HepG2 (cell line): ENCODE measurements at regions not wholly inside any gene's neighbourhood (a gene's known extent, or its start where the extent isn't known, plus 50 kb on each side); places are given as distances from the start of the nearest gene placed in this dataset.

ENCODE experiments used
- ATAC-seq: fragments of 200-7000 bp; cut with Tn5 transposase; 3 replicates; pipeline ENCODE4 v1.9.1; 2020; ENCODE audit warnings: mild to moderate bottlenecking, moderate library complexity
- BruUV-seq: library from RNA; stranded (reverse); fragments of 400-500 nt; replicated peaks from 2 replicates; lab custom pipeline; 2021; lab: Mats Ljungman, UMichigan
- CTCF ChIA-PET: fragments of 300-600 bp; formaldehyde crosslinking; extraction: SDS; loops from one replicate; lab custom pipeline; 2021; ENCODE audit warnings: low total read pairs, inconsistent platforms, low intra/inter-chr PET ratio; lab: Yijun Ruan, JAX
- POLR2A ChIA-PET: fragments of 350-600 bp; sonication (Branson Sonifier 250); formaldehyde crosslinking; loops from one replicate; lab custom pipeline; 2020; ENCODE audit warnings: antibody characterized with exemption, inconsistent platforms; lab: Yijun Ruan, JAX
- DNase-seq: peaks from one replicate; pipeline ENCODE4 v3.0.0-alpha.2; 2015; ENCODE audit warnings: low spot score
- FAIRE-seq: peaks from 3 replicates; lab custom pipeline; 2011; peaks lifted over from hg19 to GRCh38; lab: Jason Lieb, UNC
- H2AFZ ChIP-seq: one replicate; pipeline ENCODE4 v1.6.1; 2011; ENCODE audit warnings: low read length, inconsistent platforms
- H3K27ac ChIP-seq: fragments of 300-600 bp; 3 replicates; pipeline ENCODE4 v1.8.0; 2011; ENCODE audit warnings: mixed run types, mild to moderate bottlenecking, mixed read lengths, low read length, inconsistent platforms; ENCODE audit not compliant: insufficient read depth; ENCODE audit errors: extremely low read length
- H3K27me3 ChIP-seq, 2 experiments: fragments of 200-600 bp in 1 of 2; 2 replicates in 1 of 2; 3 replicates in 1 of 2; pipeline versions ENCODE4 v1.6.0 to v1.8.0; 2011; ENCODE audit warnings: low read length in 2 of 2, mild to moderate bottlenecking in 2 of 2, moderate library complexity in 2 of 2, inconsistent platforms in 1 of 2; ENCODE audit not compliant: insufficient read depth in 2 of 2, control insufficient read depth in 1 of 2
- H3K36me3 ChIP-seq, 2 experiments: fragments of 200-600 bp in 1 of 2; replicated peaks in 1 of 2; 2 replicates in 1 of 2; 3 replicates in 1 of 2; pipeline versions ENCODE4 v1.5.1 to v1.8.0; 2011; ENCODE audit warnings: low read length in 2 of 2, inconsistent platforms in 1 of 2; ENCODE audit not compliant: insufficient read depth in 2 of 2, control insufficient read depth in 1 of 2
- H3K4me1 ChIP-seq: 2 replicates; pipeline ENCODE4 v1.5.1; 2012; ENCODE audit warnings: low read length, inconsistent platforms; ENCODE audit not compliant: insufficient read depth
- H3K4me2 ChIP-seq: 2 replicates; pipeline ENCODE4 v1.6.0; 2011; ENCODE audit warnings: low read depth, low read length, inconsistent platforms
- H3K4me3 ChIP-seq, 3 experiments: fragments of 200-600 bp in 1 of 3; sonication (generic), shearing (Covaris generic) in 1 of 3; replicated peaks in 1 of 3; 2 replicates each; pipeline ENCODE4 v1.5.1; 2011 to 2016; ENCODE audit warnings: low read length in 3 of 3, inconsistent platforms in 2 of 3, low read depth in 2 of 3, mild to moderate bottlenecking in 2 of 3, control low read depth in 1 of 3, mixed read lengths in 1 of 3; ENCODE audit not compliant: insufficient read depth in 1 of 3
- H3K79me2 ChIP-seq: one replicate; pipeline ENCODE4 v1.6.1; 2011; ENCODE audit warnings: low read length, inconsistent platforms; ENCODE audit not compliant: insufficient read depth
- H3K9ac ChIP-seq: 2 replicates; pipeline ENCODE4 v1.6.0; 2011; ENCODE audit warnings: mild to moderate bottlenecking, low read depth, low read length, inconsistent platforms; ENCODE audit not compliant: insufficient read depth
- H3K9me3 ChIP-seq: 2 replicates; pipeline ENCODE4 v1.5.1; 2012; ENCODE audit warnings: mild to moderate bottlenecking, low read length
- H4K20me1 ChIP-seq: 2 replicates; pipeline ENCODE4 v1.6.0; 2011; ENCODE audit warnings: inconsistent platforms, mild to moderate bottlenecking, low read length, moderate library complexity; ENCODE audit not compliant: insufficient read depth
- CBX2 ChIP-seq, 2 experiments: fragments of 200-600 bp in 1 of 2; sonication (generic); formaldehyde crosslinking in 1 of 2; IDR thresholded peaks; 2 replicates each; pipeline versions ENCODE4 v1.7.0 to v1.8.1; 2018 to 2022; ENCODE audit warnings: low read depth in 2 of 2, low read length in 1 of 2, mild to moderate bottlenecking in 1 of 2, missing genetic modification reagents in 1 of 2
- DMTF1 ChIP-seq: sonication (generic); formaldehyde crosslinking; IDR thresholded peaks from 2 replicates; pipeline ENCODE4 v1.4.0; 2020; ENCODE audit warnings: mild to moderate bottlenecking, missing genetic modification reagents
- MED1 ChIP-seq: sonication (generic); formaldehyde crosslinking; IDR thresholded peaks from 2 replicates; pipeline ENCODE4 v1.4.0; 2020; ENCODE audit warnings: missing genetic modification reagents
- PAXIP1 ChIP-seq: sonication (generic); formaldehyde crosslinking; conservative IDR thresholded peaks from 2 replicates; pipeline ENCODE4 v1.4.0; 2020; ENCODE audit warnings: mild to moderate bottlenecking, missing genetic modification reagents, moderate library complexity
- RXRB ChIP-seq: IDR thresholded peaks from 2 replicates; pipeline ENCODE4 v1.6.1; 2016; ENCODE audit warnings: borderline replicate concordance, missing genetic modification reagents, missing compliant biosample characterization
- STAT6 ChIP-seq: sonication (generic); formaldehyde crosslinking; IDR thresholded peaks from 2 replicates; pipeline ENCODE4 v1.4.0; 2020; ENCODE audit warnings: missing genetic modification reagents, mild to moderate bottlenecking, borderline replicate concordance
- U2AF1 ChIP-seq: fragments of 200-400 bp; formaldehyde crosslinking; optimal IDR thresholded peaks from 2 replicates; pipeline ENCODE3; 2017; ENCODE audit warnings: mild to moderate bottlenecking, low read depth, low read length
- ZFP1 ChIP-seq: IDR thresholded peaks from 2 replicates; pipeline ENCODE4 v1.6.1; 2016
- ZKSCAN1 ChIP-seq: fragments of 150-350 bp; IDR thresholded peaks from 2 replicates; pipeline ENCODE4 v1.6.1; 2014; ENCODE audit warnings: low read length
- ZNF543 ChIP-seq: sonication (generic); formaldehyde crosslinking; IDR thresholded peaks from 2 replicates; pipeline ENCODE4 v1.4.0; 2020; ENCODE audit warnings: mild to moderate bottlenecking, missing genetic modification reagents
- ZSCAN21 ChIP-seq: sonication (generic); formaldehyde crosslinking; IDR thresholded peaks from 2 replicates; pipeline ENCODE4 v1.8.0; 2022; ENCODE audit warnings: mild to moderate bottlenecking, missing genetic modification reagents, moderate library complexity, borderline replicate concordance
- WGBS: methylation state at CpG from one replicate; pipeline ENCODE4 v1.1.6; 2017; ENCODE audit warnings: low lambda C conversion rate; 5-methylcytosine and 5-hydroxymethylcytosine counted together
- in situ Hi-C: cut with HindIII; loops from 2 replicates; pipeline ENCODE4 v1.10.0; 2017; ENCODE audit warnings: low pct_unique_long_range_greater_than_20kb; ENCODE audit not compliant: extremely low pct_ligation_motif_present
- intact Hi-C: fragments of 100-400 bp; cut with micrococcal nuclease; formaldehyde crosslinking; loops from one replicate; pipeline ENCODE4 v1.10.0; 2022; ENCODE audit not compliant: unreplicated experiment

- no peak overlapping the region for H3K27ac ChIP-seq
- FAIRE-seq (no peak), DNase-seq (no peak), ATAC-seq (no peak)
- 65% methylated on average over 3 of the region's 3 CpGs for WGBS
- BruUV-seq, result no TSS peak
- peaks cover 9% of the 10 kb centered on the region for H3K4me1 ChIP-seq
- H3K79me2 ChIP-seq, result no peaks in the 10 kb centered on the region
- H3K9me3 ChIP-seq, result no peaks in the 10 kb centered on the region
- ChIA-PET POLR2A (no interaction called here), CTCF (no interaction called here)
- H2AFZ ChIP-seq, result no peak overlapping the region
- intact Hi-C loops, result no loop called here
- no peak overlapping the region for H3K4me2 ChIP-seq
- TF ChIP-seq U2AF1 (no peak), DMTF1 (CRISPR knock-in tag) (no peak), MED1 (CRISPR knock-in tag) (no peak), PAXIP1 (CRISPR knock-in tag) (no peak), ZFP1 (CRISPR knock-in tag) (no peak), STAT6 (CRISPR knock-in tag) (no peak), RXRB (no peak), ZNF543 (CRISPR knock-in tag) (no peak), CBX2 (IDR thresholded peaks at IDR 0.05; ENCODE audit: low read depth, low read length) (no peak), CBX2 (CRISPR knock-in tag; IDR thresholded peaks at IDR 0.05; ENCODE audit: low read depth) (no peak), ZSCAN21 (no peak), ZKSCAN1 (no peak)
- H3K4me3 ChIP-seq, result no peak overlapping the region
- H3K36me3 ChIP-seq, result no peaks in the 10 kb centered on the region
- H4K20me1 ChIP-seq, result no peaks in the 10 kb centered on the region
- in situ Hi-C loops, result no loop called here
- no peaks in the 10 kb centered on the region for H3K27me3 ChIP-seq
- H3K9ac ChIP-seq, result no peak overlapping the region
Measured at GRCh38 chr9:22214021-22214420, 204.9 kb upstream of the CDKN2B start.
